HuH-7 (cell line): ENCODE measurements at regions not wholly inside any gene's neighbourhood (a gene's known extent, or its start where the extent isn't known, plus 50 kb on each side); places are given as distances from the start of the nearest gene placed in this dataset.
"Not testable (repeated sequence)": the region's sequence is repeated elsewhere in the genome, so short reads cannot be mapped to it uniquely, and the experiment has no call there.

ENCODE experiments used
- DNase-seq: peaks from one replicate; pipeline ENCODE4 v3.0.0; 2011; ENCODE audit warnings: low spot score

GRCh38 chr4:24368801-24369200 is 215.6 kb downstream of the DHX15 start:
- no peak for DNase-seq

DNA sequence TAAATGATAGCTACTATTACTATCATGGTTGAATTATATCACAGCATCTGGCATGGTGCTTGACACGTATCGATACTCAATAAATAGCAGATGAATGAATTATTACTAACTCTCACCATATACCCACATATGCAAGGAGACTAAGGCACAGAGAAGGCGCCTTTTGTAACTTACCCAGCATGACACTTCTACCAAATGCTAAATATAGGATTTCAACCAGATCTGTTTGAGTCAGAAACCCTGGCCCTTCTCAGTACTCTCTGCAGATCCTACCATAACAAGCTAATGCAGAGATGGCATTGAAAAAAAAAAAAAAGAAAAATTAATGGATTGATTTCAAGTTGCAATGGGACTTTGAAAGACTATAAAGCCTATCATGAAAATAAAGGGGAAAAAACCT is 219.5 kb downstream of the DHX15 start:
- DNase-seq: no peak

- no peak for DNase-seq
These were observed 220.1 kb downstream of the DHX15 start for GRCh38 chr4:24364249-24364648.

GRCh38 chr4:24363751-24364150 is 220.6 kb downstream of the DHX15 start:
- no peak for DNase-seq

DNA sequence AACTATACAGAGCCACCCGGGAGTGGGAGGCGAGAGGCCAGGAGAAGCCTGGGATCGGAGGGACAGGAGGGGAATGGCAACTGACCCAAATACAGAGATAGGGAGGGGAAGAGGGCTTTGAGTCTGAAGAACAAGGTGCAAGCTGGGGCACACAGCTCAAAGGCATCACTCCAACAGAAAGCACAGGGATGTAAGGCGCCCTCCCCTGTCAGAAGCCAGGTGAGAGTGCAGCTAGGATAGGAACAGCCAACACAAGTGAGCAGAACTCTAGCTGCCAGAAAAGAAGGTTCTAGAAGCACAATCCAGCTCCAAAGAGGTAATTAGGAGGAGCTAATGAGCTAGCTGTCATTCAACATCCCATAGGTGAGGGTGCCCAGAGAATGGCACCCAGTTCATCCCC is 232.2 kb downstream of the DHX15 start:
- no peak for DNase-seq

DNA sequence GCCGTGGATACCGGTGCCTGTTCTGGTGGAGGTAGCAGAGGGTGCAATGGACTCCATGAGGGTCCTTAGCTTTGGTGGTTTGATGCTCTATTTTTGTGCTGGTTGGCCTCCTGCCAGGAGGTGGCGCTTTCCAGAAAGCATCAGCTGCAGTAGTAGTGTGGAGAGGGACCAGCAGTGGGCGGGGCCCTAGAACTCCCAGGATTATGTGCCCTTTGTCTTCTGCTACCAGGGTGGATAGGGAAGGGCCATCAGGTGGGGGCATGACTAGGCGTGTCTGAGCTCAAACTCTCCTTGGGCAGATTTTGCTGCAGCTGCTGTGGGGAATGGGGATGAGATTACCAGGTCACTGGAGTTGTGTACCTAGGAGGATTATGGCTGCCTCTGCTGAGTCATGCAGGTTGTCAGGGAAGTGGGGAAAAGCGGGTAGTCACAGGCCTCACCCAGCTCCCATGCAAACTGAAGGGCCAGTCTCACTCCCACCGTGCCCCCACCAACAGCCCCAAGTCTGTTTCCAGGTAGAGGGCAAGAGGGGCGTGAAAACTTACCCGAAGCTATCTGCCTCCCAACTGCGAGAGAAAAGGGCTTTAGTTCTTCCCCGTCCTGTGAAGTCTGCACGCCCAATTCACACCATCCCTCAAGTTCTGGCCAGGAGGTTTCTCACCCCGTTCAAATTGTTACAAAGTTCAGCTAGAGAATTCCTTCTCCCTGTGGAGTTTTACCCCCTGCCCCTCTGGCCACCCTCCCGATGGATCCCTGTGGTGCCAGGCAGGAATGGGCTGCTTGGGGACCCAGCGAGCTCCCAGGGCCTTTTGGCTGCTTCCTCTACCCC is 235.0 kb downstream of the DHX15 start:
- not testable (repeated sequence) for DNase-seq

DNA sequence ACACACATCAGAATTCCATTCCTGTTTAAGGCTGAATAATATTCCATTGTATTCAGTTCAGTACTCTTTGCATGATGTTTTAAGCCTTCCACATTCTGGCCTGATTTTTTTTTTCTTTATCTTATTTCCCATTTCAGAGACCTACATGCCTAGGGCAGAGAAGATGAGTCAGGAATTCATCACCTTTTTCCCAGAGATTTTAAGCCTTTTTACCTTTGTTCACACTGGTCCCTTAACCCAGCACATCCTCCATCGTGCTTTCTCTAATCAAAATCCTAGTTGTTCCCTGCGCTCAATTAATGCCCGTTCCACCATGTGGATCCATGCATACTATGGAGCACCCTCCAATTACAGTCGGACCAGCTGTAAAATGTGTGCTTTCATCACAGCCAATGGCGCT is 245.1 kb downstream of the DHX15 start:
- no peak for DNase-seq

- no peak for DNase-seq
These were observed 246.7 kb downstream of the DHX15 start for GRCh38 chr4:24337451-24338190.

- no peak for DNase-seq
These were observed 248.7 kb downstream of the DHX15 start for GRCh38 chr4:24335616-24336015.

GRCh38 chr4:24334906-24335305 is 249.4 kb downstream of the DHX15 start:
- DNase-seq: no peak

DNA sequence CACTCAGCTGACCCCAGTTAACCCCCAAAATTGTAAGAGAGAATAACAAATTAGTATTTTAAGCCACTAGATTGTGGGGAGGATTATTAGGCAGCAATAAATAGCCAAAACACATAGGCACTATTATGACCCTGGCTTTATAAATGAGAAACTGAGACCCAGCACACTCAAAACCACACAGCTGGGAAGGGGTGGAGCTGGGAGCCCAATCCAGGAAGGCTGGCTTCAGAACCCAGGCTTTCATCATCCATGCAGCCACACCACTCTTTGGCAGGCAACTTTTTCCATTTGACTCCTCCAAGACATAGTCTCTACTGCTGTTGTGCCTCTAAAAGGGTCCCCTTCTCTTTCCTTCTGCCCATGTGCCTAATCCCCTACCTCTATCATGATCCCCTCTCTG is 253.8 kb downstream of the DHX15 start:
- DNase-seq: no peak

DNA sequence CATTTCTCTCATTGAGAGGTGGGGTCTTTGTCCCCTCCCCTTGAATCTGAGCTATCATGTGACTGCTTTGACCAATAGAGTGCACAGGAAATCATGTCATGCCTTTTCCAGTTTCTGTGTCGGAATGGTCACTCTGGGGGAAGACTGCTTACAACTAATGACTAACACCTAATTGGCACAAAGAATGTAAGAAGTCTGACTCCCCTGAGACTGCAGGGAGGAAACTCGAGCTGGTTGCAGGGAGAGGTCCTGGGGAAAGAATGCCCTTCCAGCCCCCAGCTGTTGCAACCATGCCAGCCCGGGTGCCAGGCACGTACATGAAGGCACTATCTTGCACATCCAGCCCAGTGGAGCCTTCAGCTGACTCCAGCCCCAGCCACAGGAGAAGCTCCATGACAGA is 254.2 kb downstream of the DHX15 start:
- DNase-seq: no peak

GRCh38 chr4:24328711-24329110 is 255.6 kb downstream of the DHX15 start:
- no peak for DNase-seq

- DNase-seq: no peak
These were observed 256.0 kb downstream of the DHX15 start for GRCh38 chr4:24328310-24328709.

DNA sequence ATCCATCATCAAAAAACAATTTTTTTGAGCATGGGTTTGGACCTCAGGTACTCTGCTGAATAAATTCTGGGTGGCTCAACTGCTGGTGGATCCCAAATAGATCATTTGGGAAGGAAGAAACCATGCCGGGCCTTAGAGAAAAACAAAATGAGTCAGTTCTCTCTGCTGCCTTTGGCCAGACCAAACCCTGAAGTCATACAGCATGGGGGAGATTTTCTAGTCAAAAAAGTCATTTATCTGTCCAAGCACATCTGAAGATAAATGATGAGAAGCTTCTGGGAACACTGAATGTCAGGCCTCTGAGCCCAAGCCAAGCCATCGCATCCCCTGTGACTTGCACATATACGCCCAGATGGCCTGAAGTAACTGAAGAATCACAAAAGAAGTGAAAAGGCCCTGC is 261.4 kb downstream of the DHX15 start:
- DNase-seq: no peak

DNA sequence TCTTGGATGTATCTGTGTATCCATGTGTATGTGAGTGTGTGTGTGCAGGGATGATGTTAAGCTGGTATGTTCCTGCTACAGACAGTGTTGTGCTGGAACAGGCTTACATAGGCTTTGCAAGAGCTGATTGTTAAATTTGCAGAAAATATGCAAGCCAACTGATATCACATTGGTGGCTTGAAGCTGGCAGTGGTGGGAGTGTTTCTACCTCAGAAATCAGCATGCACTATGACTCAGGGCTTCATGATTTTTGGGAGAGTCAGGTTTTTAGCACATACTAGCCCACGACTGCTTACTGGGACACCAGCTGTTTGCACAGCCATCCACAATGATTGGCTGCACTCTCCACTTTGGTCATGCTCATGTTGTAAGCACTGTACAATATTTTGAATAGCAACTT is 261.8 kb downstream of the DHX15 start:
- DNase-seq: no peak

DNA sequence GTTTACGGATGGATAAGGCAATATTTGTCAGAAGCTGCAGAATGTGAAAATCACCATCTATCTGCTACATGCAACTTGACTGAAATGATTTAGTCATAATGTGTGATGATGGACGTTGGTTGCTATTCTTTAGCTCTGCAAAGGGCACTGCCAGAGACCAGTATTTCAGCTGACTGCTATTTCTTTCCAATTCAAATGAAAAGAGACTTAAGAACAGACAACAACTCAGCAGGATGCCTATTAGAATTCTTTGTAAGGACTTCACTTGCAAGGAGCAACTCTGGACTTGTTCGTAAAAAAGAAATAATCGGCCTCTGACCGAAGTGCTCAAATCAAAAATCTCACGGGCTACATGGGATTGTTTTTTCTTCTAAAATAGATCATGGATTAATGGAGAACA is 262.7 kb downstream of the DHX15 start:
- DNase-seq: no peak

DNA sequence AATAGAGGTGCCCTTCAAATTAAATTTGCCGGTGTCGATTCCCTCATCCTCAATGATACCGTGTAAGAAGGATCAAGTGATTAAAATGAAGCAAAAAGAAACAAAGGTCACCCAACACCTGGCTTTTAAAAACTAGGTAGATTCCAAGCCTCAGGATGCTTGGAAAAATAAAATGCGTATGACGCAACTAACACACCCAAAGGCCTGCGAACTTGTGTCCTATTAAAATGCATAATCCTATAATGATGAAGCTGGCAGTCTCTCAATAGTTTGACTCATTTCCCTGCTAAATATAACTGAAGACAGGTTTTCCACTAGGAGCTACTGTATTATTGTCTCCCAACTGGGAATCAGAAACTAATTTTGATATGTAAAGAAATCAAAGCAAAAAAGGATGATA is 263.2 kb downstream of the DHX15 start:
- no peak for DNase-seq

GRCh38 chr4:24319387-24319786 is 265.0 kb downstream of the DHX15 start:
- DNase-seq: no peak

DNA sequence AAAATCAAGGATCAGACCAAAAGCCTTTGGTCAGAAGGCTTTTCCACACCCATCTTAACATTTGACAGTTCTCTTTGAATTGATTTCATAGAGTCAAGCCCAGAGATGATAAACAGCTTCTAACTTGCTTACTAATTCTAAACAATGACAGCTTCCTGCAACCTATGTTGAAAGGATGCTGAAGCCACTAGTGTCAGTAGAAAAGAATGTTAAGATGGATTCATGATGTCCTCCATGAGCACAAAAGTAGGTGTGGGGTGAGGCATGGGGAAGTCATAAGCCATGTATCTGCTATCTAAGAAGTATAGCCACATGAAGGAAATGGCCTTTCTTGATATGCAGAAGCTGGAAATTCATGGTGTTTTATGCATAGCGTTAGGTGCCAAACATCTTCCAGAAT is 269.3 kb downstream of the DHX15 start:
- DNase-seq: no peak

DNA sequence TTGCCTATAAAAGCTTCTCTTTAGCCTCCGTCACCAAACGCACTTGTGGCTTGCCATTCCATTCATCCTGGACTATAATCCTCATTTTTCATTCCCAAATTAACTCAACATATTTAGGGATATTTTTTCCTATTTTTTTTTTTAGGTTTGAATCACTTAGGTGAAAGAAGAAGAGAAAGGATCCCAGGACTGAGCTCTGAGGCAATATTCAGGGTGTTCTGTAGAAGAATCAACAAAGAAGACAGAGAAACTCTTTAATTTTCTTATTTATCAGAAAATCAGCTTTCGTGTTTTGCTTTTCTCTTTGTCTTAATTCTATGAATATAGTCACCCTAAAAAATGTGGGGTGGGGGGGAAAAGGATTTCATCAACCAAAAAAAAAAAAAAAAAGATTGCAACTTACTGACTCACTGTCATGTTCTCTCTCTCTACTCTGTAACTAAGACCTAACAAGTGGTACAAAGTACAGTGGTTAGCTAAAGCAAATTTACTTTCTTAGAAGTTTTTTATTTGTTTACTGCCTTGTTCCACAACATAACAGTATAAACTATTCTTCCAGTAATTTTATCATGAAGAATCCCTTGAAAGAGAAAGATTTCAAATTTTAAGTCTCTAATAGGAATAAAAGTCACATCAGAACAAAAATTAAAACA is 272.0 kb downstream of the DHX15 start:
- DNase-seq: no peak

- DNase-seq: no peak
These were observed 280.4 kb downstream of the DHX15 start for GRCh38 chr4:24303926-24304325.

- DNase-seq: no peak
These were observed 285.4 kb downstream of the DHX15 start for GRCh38 chr4:24298911-24299310.
